Stomach (tissue), 4 donors: ENCODE measurements at regions not wholly inside any gene's neighbourhood (a gene's known extent, or its start where the extent isn't known, plus 50 kb on each side); places are given as distances from the start of the nearest gene placed in this dataset.

Experiments used
- EP300 ChIP-seq: sonication (generic); formaldehyde crosslinking; IDR thresholded peaks from one replicate; pipeline ENCODE4 v1.6.1; 2017; ENCODE audit warnings: antibody characterized with exemption
- POLR2A ChIP-seq, 4 donors: fragments of 450-650 bp; IDR thresholded peaks; one replicate each; pipeline ENCODE4 v1.6.1; 2016; ENCODE audit warnings: antibody characterized with exemption in 4 of 4, control low read depth in 2 of 4, mild to moderate bottlenecking in 1 of 4, moderate library complexity in 1 of 4
- POLR2AphosphoS5 ChIP-seq, 3 donors: sonication (generic); formaldehyde crosslinking; IDR thresholded peaks; one replicate each; pipeline ENCODE4 v1.6.1; 2016; ENCODE audit warnings: antibody characterized with exemption in 3 of 3
- TF ChIP-seq, protein P1 (sequence below), 7 experiments: fragments of 450-650 bp in 4 of 7; fragments of 200-600 bp in 3 of 7; sonication (generic) in 3 of 7; IDR thresholded peaks; one replicate each; pipeline ENCODE4 v1.5.1; 2016 to 2019; ENCODE audit warnings: antibody characterized with exemption in 7 of 7, control low read depth in 2 of 7, mild to moderate bottlenecking in 1 of 7

DNA sequence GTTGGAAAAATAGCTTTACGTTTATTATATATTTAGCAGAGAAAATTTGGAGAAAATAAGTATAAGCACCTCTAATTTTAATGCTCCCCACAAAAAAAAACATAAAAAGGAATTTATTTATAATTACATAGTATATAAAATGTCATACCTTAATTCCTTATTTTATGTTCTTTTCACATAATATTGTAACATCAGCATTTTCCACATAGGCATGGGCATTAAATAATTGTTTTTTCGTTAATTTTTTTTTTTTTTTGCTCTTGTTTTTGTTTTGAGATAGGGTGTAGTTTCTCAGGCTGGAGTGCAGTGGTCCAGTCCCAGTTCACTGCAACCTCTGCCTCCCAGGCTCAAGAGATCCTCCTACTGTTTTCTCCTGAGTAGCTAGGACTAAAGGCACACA lies 329.8 kb upstream of the FOXG1 start:
- TF ChIP-seq, protein P1, sequence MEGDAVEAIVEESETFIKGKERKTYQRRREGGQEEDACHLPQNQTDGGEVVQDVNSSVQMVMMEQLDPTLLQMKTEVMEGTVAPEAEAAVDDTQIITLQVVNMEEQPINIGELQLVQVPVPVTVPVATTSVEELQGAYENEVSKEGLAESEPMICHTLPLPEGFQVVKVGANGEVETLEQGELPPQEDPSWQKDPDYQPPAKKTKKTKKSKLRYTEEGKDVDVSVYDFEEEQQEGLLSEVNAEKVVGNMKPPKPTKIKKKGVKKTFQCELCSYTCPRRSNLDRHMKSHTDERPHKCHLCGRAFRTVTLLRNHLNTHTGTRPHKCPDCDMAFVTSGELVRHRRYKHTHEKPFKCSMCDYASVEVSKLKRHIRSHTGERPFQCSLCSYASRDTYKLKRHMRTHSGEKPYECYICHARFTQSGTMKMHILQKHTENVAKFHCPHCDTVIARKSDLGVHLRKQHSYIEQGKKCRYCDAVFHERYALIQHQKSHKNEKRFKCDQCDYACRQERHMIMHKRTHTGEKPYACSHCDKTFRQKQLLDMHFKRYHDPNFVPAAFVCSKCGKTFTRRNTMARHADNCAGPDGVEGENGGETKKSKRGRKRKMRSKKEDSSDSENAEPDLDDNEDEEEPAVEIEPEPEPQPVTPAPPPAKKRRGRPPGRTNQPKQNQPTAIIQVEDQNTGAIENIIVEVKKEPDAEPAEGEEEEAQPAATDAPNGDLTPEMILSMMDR (IDR thresholded peaks at IDR 0.05) = no peak
- no peak for TF ChIP-seq POLR2A (IDR thresholded peaks at IDR 0.05)
- TF ChIP-seq EP300 = no peak
- no peak for TF ChIP-seq POLR2AphosphoS5 (IDR thresholded peaks at IDR 0.05)
